Stimulated activated CD4-positive, alpha-beta T cell treated with anti-CD3 and anti-CD28 coated beads, TNF-alpha, amount 100 ng/mL, for 4 hours (primary cell): ENCODE measurements at regions not wholly inside any gene's neighbourhood (a gene's known extent, or its start where the extent isn't known, plus 50 kb on each side); places are given as distances from the start of the nearest gene placed in this dataset.
"Not testable (repeated sequence)": the region's sequence is repeated elsewhere in the genome, so short reads cannot be mapped to it uniquely, and the experiment has no call there.

ENCODE experiments used
- DNase-seq, 3 experiments: peaks; one replicate each; pipeline ENCODE4 v3.0.0-alpha.2; 2020; ENCODE audit warnings: low read depth in 3 of 3

DNA sequence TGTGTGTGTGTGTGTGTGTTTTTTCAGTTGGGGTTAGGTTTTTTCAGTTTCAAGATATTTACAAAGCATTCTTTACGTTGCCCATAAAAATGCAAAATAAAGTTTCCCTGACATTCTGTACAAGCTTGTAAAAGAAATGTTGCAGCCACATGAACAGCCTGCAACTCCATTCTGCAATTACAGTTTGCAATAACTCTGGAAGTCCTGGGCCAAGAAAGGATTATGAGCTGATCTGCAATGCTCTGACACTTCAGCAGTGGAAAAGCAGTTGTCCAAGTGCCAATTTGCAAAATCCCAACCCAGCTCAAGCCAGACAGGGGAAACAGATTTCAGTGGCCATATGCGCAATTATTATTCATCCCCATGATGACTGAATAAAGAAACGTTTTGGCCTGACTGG lies 322.1 kb downstream of the MEX3B start:
- DNase-seq, result no peak

DNA sequence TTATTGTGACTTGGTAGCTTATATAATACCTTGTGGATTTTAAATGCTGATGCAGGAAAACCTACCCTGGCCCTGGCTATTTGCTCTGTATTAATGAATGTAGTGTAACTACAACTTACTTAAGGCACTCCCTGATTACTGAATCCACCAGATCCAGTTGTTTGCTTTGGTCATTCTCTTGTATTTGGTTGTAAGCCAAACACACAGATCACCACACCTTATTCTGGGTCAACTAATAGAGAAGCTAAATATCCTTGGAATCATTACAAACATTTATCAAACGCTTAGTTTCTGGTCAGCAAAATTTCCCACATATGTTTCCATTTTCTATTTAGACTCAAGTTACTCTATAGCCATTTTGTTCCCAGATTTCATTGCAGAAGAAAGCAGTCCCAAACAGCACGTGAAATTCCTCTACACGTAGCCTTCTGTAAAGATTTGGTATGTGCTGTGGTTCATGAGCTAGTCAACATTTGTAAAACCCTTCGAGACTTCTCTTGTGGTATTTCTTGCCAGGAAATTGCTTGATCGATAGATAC lies 322.6 kb downstream of the MEX3B start:
- DNase-seq, result no peak

DNA sequence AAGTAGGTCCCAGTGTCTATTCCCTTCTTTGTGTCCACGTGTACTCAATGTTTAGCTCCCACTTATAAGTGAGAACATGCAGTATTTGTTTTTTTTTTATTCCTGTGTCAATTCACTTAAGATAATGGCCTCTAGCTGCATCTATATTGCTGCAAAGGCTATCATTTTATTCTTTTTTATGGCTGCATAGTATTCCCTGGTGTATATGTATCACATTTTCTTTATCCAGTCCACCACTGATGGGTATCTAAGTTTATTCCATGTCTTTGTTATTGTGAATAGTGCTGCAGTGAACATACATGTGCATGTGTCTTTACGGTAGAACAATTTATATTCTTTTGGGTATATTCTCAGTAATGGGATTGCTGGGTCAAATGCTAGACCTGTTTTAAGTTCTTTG lies 329.4 kb downstream of the MEX3B start:
- not testable (repeated sequence) for DNase-seq

DNA sequence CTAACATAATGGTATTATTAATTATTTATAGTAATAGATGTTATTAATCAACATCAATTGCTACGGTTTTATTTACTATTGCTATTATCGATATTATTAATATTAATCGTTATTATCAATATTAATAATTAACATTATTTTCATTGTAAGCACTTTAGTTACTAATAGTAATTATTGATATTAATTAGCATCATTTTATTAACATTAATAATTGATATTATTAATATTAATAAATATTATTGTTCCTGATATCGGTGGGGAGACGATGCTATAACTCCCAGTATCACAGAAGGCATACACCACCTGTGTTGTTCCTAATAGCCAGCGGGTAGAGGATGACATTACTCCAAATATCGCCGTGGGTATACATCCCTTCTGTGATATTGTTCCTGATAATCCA lies 335.5 kb downstream of the MEX3B start:
- DNase-seq, result no peak

DNA sequence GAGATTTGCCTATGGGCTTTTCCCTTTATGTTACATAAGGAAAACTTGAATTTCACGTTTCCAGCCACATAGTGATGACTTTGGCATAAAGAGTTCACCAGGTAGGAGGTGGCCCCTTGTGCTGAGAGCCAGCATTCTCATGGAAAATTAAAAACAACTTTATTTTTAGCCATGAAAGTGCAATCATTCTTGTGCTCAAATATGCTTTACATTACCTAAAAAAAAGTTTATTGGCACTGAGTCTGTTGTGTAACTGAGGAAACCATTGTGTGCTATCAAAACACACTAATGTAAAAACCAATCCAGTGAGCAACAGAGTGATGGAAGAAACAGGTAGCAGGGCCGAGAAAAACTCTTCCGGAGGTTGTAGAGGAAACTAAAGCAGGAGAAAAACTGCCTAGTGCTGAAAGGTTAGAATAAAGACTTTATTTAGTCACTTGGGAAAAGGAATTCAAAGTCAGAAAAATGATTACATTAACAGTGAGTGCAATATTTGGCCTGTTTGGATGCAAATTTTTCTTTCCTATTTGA lies 332.9 kb upstream of the TMC3 start:
- not testable (repeated sequence) for DNase-seq

DNA sequence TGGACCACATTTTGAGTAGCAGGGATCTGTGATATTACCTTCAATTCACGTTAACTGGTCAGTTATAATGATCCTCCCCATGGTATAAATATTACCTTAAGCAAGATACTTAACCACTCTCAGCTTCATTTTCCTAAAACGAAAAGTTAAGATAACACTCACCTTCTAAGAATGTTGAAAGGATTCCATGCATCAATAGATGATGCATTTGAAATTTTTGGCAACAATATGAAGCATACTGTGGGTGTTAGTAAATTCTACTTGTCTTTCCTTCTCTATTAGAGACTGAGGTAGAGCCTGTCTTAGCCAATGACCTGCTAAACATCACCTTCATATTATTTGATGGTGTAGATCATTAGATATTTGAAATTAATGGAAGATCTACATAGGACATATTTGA lies 331.7 kb upstream of the TMC3 start:
- not testable (repeated sequence) for DNase-seq

DNA sequence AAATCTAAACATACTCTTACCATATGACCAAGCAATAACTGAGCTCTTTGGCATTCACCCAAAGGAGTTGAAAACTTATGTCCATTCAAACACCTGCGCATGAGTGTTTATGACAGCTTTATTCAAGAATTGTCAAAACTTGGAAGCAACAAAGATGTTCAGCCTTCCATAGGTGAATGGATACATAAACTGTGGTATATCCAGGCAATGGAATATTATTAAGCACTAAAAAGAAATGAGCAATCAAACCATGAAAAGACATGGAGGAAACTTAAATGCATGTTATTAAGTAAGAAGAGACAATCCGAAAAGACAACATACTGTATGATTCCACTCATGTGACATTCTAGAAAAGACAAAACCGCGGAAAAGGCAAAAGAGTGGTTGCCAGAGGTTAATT lies 312.0 kb upstream of the TMC3 start:
- no peak for DNase-seq

DNA sequence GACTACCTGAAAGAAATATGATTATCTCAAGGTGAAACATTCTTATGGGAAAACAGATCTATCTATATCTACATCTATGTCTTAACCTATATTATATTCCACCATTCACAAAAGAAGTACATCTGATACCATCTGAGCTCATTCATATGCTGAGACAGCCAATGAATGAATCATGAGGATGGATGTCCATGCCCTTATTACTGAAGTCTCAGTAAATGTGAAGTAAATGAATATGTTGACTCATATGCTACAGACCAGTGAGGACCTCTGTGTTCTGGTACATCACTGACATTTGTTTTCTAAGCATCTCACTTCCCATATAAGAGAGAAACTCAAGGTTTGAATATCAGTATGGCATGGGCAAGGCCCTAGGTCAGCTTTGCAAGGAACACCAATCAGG lies 311.2 kb upstream of the TMC3 start:
- no peak for DNase-seq

DNA sequence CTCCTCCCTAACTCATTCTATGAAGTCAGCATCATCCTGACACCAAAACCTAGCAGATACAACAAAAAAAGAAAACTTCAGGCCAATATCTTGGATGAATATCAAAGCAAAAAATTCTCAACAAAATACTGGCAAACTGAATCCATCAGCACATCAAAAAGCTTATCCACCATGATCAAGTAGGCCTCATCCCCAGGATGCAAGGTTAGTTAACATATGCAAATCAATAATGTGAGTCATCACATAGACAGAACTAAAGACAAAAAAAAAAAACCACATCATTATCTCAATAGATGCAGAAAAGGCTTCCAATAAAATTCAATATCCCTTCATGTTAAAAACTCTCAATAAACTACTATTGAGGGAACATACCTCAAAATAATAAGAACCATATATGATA lies 306.8 kb upstream of the TMC3 start:
- no peak for DNase-seq

DNA sequence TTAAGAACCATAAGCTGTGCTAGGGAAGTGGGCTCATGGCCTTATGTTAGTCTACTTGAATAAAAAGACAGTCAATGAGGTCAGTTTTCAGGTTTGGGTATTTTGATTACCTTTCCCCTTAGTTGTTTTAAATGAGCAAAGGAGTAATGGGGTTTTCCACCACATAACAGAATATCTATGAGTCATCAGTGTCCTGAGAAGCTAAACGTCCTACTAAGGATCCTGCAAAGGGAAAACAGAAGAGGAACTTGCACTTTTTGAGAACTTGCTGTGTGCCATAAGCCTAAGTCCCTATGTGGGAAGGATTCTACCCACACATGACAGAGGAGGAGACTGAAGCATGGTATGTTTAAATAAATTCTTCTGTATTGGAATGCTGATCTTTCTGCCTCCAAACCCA lies 292.8 kb upstream of the TMC3 start:
- no peak for DNase-seq

DNA sequence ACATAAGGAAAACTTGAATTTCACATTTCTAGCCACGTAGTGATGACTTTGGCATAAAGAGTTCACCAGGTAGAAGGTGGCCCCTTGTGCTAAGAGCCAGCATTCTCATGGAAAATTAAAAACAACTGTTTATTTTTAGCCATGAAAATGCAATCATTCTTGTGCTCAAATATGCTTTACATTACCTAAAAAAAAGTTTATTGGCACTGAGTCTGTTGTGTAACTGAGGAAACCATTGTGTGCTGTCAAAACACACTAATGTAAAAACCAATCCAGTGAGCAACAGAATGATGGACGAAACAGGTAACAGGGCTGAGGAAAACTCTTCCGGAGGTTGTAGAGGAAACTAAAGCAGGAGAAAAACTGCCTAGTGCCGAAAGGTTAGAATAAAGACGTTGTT lies 287.0 kb upstream of the TMC3 start:
- DNase-seq, result no peak

DNA sequence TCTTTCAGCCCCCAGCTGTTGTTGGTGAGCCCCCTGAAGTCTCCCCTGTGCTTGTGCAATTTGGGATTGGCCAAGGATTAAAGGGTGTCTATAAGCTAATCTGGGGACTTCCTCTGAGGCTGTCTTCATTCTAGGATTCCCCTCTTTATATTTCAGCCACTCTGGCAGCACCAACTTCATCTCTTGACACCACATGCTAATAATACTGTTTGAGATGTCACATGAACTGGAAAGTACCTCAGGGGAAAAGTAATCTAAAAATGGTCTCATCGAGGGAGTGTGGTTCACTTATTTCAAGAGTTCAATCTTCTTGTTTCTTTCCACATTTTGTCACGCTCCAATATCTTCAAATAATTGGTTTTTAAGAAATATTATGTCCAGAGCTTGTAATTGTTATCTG lies 279.2 kb upstream of the TMC3 start:
- no peak for DNase-seq

DNA sequence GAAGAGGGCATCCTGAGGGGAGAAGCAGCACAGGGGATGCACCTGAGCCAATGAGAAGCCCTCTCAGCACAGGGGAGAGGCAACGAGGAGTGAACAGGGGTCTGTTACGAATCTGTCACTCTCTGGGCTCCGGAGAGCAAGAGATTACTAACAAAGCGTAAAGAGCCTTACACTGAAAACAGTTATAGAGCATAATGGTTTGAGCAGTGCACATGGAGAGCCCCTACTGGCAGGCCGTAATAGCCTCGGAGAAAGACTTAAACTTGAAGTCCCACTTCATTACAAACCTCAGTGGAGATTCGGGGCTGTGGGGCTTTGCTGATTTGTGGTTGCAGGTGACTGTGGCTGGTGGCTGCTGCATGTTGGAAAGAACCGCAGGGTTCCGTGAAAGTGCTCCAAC lies 271.5 kb upstream of the TMC3 start:
- no peak for DNase-seq

DNA sequence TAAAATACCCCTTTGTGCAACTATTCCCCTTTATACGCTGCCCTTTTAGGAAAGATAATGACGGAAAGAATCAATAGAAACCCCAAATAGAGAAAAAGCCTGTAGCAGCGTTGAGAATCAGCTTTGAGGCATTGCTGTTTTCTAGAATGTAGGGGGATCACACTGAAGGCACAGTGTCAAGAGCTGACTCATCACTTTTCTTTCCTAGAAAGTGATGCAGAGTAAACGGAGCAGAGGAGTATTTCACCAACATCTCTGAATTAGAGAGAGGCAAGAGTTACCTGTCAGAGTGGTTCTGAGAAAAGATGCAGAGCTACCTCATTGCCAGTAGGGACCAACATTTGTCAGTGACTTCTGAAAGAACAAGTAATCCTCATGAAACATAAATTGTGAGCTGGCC lies 269.8 kb upstream of the TMC3 start:
- DNase-seq, result no peak

DNA sequence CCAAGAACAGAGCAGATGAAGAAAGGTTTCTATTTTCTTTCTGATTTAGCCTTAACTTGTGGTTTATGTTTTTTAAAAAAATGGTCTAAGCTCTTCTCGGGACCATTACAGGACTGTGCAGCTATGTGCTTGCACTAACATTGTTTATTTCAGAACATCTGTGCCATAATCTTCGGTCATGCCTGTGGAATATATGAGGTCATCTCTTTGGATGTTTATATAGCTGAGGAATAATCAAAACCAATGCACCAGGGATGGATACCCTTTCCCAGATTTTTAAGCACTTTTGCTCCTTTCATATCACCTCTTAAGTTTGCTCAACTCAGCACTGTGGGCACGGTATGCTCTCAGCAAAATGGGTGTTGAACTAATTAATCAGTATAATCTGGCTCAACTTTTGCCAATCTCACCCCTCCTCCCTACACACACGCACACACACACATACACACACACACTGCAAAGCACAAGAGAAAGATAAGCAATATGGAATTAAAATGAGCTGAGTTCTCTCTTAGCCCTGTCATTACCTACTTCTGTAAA lies 268.5 kb upstream of the TMC3 start:
- no peak for DNase-seq

DNA sequence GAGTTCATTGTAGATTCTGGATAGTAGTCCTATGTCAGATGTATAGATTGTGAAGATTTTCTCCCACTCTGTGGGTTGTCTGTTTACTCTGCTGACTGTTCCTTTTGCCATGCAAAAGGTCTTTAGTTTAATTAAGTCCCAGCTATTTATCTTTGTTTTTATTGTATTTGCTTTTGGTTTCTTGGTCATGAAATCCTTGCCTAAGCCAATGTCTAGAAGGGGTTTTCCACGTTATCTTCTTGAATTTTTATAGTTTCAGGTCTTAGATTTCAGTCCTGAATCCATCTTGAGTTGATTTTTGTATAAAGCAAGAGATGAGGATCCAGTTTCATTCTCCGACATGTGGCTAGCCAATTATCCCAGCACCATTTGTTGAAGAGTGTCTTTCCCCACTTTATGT lies 262.1 kb upstream of the TMC3 start:
- DNase-seq, result not testable (repeated sequence)

DNA sequence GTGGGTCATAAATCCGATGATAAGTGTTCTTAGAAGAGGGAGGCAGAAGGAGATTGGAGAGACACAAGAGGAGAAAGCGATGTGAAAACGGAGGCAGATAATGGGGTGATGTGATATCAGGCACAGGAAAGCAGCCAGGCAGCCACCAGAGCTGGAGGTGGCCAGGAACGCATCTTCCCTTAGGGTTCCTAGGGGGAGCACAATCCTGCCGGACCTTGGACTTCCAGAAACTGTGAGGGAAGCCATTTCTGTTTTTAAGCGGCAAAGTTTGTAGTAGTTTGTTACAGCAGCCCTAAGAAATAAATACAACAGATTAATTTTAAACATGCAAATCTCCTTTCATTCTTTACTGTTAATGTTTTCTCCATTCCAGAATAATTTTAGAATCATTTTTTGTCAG lies 259.9 kb upstream of the TMC3 start:
- no peak for DNase-seq

DNA sequence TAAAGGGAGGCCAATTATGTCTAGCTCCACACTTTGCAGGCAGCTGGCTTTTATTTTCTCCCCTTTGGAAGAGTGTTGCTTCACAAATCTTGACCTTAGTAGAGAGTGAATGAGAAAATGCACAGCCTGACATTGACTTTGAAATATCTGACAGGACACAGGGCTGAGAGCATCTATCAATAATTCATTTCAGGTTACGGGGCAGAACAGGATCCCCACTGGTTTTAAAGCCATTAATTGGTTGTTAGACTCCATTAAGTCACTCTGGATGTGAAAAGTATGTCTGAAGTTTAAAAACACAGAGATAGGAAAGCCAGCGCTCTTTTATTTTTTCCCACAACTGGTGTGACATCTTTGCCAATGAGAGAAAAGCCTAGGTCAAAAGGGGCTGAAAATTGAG lies 251.9 kb upstream of the TMC3 start:
- DNase-seq, result no peak

DNA sequence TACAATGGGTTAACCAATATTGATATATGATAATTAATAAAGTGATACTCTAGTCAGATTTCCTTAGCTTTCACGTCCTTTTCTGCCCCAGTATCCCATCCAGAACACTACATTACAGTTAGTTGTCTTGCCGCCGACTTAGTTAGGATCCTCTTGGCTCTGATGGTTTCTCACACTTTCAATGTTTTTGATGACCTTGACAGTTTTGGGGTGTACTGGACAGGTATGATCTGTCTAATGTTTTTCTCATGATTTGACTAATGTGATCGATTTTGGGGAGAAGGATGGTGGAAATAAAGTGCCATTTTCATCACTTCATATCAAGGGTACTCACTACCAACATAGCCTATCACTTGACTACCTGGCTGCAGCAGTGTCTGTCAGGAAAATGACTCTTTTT lies 245.0 kb upstream of the TMC3 start:
- DNase-seq, result no peak

DNA sequence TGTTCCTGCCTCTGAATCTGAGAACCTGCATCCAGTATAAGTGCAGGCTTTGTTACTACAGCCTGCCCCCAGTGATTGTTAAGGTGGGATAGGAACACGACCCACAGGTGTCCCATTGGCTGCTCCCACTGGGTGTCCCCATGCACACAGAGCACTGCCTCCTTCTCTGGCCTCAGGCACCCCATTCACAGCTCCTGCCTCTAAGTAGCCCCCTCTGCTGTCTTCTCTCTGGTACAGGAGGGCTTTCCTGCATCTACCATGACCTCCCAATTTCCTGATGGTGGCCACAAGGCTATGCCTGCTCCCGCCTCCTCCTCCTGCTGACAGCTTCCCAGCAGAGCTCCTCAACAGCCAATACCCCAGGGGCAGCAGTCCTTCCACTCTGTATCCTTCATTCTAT lies 238.6 kb upstream of the TMC3 start:
- DNase-seq, result no peak

DNA sequence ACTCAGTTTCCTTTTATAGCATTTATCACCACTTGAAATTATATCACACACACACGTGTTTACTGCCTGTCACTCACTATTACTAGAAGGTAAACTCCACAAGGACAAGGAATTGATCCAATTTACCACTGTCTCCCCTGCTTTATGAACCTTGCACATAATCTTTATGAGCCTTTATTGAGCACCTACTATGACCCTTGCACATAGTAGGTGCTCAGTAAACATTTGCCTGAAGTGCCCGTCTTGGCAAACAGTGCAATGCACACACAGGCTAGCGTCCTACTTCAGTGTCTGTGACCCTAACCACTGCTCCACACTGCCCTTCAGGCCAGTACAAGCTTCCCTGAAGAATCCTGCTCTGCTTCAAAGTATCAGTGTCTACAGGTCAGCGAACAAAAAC lies 237.7 kb upstream of the TMC3 start:
- no peak for DNase-seq

DNA sequence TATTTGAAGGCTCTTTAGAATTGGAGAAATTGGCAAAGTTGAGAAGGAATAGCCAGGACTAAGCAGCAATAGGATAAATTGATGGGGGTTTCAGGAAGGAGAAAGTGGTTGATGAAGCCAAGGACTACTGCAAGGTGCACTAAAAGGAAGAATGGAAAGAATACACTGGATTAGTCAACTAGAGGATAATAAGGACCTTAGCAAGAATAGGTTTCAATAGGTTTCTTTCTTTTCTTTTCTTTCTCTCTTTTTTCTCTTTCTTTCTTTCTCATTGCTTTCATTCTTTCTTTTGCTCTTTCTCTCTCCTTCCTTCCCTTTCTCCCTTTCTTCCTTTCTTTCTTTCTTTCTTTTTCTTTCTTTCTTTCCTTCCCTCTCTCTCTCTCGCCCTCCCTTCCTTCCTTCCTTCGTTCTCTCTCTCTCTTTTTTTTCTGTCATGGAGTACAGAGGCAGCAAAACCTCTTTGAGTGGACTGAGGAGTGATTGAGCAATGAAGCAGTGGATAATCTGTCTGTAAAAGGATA lies 234.4 kb upstream of the TMC3 start:
- no peak for DNase-seq

DNA sequence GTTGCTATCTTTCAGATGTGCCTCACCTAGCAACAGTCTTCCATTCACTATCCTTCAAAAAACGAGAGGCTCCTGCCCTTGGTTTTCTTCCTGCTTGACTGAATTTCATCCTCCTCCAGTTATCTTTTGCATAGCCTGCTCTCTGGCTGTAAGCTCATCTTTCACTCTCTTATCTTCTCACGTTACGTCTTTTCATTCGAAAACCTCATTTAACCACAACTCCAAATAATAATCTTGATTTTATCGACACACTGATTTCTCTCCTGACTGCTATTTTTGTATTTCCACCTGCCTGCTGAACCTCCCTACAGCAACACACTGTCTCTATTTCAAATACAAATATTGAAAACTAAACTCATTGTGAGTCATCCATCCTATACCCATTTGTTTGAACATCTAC lies 230.7 kb upstream of the TMC3 start:
- DNase-seq, result no peak
